Cardiac septum (tissue), 1 donor: ENCODE measurements at regions not wholly inside any gene's neighbourhood (a gene's known extent, or its start where the extent isn't known, plus 50 kb on each side); places are given as distances from the start of the nearest gene placed in this dataset.
"Not testable (repeated sequence)": the region's sequence is repeated elsewhere in the genome, so short reads cannot be mapped to it uniquely, and the experiment has no call there.

Experiments used
- DNase-seq: peaks from one replicate; pipeline ENCODE4 v3.0.0-alpha.2; 2020; ENCODE audit warnings: low spot score
- intact Hi-C: fragments of 100-400 bp; cut with DNase I; formaldehyde crosslinking; loops from one replicate; pipeline ENCODE4 v1.14.0; 2022
- donor health status: DM: no; HTN: no; CAD: no.

- intact Hi-C loops, result no loop called here
- DNase-seq, result no peak
Observed at GRCh38 chr9:29575219-29575618, 2001.9 kb upstream of the C9orf72 start.

DNA sequence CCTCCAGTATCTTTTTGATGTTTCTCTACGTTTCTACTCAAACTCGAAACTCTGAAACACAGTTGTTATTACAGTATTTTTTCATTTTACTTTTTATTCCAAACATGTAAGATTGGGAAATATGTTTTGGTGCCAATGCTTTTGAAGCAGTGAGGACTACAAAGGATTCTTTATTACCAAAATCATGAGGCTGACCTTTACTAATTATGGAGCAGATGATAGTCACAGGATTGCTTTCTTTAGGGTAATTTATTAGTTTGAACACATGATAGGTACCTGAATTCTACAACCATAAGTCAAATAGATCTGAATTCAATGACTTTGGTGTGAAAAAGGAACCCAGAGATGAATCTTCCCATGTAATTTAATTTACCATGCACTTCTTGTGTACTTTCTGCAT is 2015.1 kb upstream of the C9orf72 start:
- intact Hi-C loops, result no loop called here
- no peak for DNase-seq

GRCh38 chr9:29609282-29609681 is 2036.0 kb upstream of the C9orf72 start:
- DNase-seq, result no peak
- intact Hi-C loops, result no loop called here

DNA sequence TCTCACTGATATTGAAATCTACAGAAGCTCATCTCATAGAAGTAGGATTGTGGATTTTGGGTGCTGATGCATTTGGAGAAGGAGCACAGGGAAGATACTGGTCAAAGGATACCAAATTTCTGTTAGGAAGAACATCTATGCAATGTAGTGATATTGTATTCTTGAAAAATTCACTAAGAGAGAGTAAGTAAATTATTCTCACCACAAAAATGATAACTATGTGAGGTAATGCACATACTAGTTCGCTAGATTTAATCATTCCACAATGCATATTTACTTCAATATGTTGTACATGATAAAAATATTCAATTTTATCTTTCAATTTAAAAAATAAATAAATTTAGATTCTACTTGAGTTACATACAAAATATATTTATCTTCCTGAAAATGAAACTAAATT is 2040.5 kb upstream of the C9orf72 start:
- intact Hi-C loops, result no loop called here
- no peak for DNase-seq

GRCh38 chr9:29616844-29617243 is 2043.6 kb upstream of the C9orf72 start:
- DNase-seq, result no peak
- intact Hi-C loops, result no loop called here

GRCh38 chr9:29625292-29625731 is 2052.0 kb upstream of the C9orf72 start:
- intact Hi-C loops, result no loop called here
- no peak for DNase-seq

- intact Hi-C loops, result no loop called here
- no peak for DNase-seq
Observed at GRCh38 chr9:29625931-29626330, 2052.7 kb upstream of the C9orf72 start.

DNA sequence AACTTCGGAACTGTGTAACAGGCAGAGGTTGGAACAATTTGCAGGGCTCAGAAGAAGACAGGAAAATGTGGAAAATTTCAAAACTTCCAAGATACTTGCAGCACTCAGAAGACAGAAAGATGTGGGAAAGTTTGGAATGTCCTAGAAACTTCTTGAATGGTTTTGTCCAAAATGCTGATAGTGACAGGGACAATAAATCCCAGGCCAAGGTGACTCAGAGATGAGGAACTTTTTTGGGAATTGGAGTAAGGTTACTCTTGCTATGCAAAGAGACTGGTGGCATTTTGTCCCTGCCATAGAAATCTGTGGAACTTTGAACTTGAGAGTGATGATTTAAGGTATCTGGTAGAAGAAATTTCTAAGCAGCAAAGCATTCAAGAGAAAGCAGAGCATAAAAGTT is 2055.6 kb upstream of the C9orf72 start:
- DNase-seq, intact Hi-C loops: not testable (repeated sequence)

DNA sequence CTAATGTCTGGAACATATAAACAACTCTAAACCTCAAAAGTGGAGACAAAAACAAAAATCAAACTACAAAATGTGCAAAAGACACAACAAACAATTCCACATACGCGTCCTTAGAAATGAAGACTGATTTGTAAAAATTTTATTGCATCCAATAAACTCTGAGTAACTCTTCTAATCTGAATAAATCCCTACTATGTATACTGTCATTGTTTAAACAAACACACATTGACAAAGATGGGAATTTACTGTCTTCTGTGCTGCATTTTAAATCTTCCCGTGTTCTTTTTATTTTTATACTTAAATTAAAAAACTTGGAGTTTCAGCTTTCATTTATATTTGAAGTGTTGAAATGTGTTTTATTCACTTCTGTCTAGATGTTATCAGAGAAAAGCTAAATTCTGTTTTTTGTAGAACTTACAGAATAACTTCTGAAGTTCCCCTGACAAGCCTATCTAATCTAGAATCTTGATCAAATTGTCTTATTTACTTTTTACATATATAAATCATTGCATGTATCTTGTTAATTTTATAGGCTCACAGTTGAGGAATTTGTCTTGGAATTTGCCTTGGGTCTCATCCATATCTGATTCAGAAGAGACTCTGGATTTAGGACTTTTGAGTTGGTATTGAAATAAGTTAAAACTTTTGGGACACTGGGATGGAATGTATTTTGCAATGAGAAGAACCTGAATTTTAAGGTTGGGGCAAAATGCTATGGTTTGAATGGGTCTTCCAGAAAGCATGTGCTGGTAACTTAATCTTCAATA is 2064.4 kb upstream of the C9orf72 start:
- intact Hi-C loops, result no loop called here
- no peak for DNase-seq

- DNase-seq, result no peak
- intact Hi-C loops, result no loop called here
Observed at GRCh38 chr9:29640507-29640906, 2067.2 kb upstream of the C9orf72 start.

DNA sequence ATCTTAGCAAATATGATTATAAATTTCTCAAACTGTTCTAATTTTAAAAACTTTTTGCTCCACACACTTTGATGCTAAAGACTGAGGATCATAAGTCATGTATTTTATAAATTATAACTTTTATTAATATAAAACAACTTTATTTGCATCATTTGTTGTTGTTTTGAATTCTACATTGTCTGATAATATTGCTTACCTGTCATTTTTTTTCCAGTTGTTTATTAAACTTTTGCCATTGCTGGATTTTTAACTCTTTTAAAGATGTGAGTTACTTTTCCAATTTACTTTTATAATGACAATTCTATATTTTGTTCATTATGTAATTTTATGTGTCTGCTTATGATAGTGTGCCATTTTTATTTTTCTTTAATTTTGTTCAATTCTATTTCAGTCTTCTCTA is 2071.2 kb upstream of the C9orf72 start:
- intact Hi-C loops, result no loop called here
- DNase-seq, result no peak

DNA sequence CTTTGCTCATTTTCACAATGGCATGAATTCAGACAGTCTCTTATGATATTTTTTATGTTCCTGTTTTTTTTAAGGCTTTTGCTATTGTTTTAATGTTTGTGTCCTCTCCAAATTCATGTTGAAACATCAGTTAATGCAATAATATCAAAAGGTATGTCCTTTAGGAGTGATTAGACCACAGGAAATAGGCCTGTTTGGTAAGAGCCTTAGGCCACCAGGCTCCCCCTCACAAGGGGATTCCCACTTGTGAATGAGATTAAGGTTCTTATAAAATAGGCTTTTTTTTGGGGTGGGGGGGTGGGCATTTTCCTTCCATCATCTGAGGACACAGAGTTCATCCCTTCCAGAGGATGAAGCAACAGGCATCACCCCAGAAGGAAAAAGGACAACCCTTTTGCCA is 2074.2 kb upstream of the C9orf72 start:
- DNase-seq, result no peak
- intact Hi-C loops, result no loop called here

DNA sequence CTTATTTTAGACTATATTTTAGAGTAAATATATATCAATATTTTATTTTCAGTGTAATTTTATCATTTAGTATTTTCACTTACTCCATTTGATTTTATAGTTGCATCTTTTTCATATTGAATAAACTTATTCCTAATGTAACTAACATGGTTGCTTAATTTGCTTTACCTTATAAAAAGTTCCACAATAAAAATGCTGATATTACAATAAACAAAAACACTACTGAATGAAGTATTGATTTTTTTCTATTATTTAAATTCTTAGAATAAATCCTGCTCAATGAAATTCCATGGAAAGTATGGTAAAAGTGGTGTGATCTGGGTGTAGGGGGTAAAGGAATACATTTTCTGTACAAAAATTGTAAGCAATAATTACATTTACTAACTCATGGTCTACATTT is 2074.9 kb upstream of the C9orf72 start:
- no peak for DNase-seq
- intact Hi-C loops, result no loop called here

DNA sequence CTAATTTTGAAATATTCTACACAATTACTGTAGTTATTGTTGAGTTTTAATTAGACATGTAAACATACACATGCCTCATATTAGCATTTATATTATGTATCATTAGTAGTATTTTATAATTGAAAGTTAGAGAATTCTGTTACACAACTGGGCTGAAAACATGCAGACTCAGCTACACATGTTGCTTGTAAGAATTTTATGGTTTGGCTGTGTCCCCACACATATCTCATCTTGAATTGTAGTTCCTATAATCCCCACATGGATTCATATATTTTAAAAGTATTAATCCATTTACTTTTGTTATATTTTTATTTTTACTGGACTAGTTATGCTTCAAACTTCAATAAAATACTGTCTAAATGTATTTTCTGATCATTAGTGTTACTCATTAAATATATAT is 2075.3 kb upstream of the C9orf72 start:
- intact Hi-C loops, result no loop called here
- DNase-seq, result no peak

DNA sequence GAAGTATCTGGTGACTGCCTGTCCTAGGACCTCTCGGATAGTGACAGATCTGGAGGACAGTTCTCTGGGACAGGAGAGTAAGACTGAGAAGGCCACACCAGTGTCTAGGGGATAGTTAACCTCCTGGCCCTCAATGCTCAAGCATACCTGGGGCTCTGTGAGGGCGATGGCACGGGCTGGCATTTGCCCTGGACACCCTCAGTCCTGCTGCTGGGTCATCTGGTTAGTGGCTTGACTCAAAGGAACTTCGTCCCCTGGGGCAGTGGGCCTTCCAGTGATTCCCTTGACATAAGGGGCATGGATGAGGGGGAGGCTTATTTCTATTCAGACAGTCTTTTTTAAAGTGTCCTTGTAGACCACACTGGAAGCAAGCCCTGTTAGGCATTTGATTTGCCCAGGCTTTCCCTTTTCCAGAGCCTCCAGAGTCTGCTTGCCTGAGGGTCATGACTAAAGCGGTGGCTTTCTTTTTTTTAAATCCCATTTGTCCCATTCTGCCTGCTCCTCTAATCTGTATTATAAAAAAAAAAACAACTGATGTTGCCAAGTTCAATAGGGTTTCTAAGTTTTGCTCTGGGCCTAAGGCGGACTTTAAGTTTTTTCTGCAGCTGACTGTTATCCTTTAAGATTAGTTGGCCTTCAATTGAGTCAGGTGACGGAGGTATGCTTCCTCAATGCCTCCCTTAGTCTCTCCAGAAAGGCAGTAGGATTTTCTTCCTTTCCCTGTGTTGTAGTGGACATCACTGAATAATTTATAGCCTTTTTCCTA is 2083.5 kb upstream of the C9orf72 start:
- no peak for DNase-seq
- intact Hi-C loops, result no loop called here

DNA sequence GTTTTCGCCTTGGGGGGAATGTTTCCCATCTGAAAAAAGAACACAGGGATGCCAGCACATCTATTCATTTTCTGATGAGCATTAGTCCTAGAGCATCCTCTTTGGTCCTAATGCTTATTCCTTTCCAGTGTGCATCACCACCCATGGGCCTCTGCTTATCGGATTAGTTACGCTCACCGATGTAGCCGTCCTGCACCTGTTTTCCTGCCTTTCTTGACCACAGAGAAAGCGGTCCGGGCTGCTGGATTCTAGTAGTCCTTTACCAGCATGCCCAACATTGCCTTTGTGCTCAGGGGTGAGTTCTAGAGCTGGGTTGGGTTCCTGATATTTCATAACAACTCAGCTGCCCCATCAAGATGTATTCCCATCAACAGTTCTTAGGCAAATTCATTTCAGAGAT is 2084.5 kb upstream of the C9orf72 start:
- DNase-seq, result no peak
- intact Hi-C loops, result no loop called here

- DNase-seq, result no peak
- intact Hi-C loops, result no loop called here
Observed at GRCh38 chr9:29659014-29659413, 2085.7 kb upstream of the C9orf72 start.

GRCh38 chr9:29659736-29660135 is 2086.5 kb upstream of the C9orf72 start:
- intact Hi-C loops, result no loop called here
- DNase-seq, result no peak

DNA sequence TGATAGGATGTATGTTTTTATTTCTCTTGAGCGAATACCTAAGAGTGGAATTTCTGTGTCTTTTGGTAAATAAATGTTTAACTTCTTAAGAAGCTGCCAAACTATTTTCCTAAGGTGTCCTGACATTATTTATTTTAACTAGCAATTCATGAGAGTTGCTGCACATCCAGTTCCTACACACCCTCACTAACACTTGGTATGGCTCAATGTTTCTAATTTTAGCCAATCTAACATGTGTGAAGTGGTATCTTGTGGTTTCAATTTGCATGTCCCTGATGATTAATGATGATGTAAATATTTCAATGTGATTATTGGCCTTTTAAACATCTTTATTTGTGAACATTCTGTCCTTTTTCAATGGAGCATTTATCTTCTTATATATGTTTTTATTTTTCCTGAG is 2095.5 kb upstream of the C9orf72 start:
- DNase-seq, result no peak
- intact Hi-C loops, result no loop called here

DNA sequence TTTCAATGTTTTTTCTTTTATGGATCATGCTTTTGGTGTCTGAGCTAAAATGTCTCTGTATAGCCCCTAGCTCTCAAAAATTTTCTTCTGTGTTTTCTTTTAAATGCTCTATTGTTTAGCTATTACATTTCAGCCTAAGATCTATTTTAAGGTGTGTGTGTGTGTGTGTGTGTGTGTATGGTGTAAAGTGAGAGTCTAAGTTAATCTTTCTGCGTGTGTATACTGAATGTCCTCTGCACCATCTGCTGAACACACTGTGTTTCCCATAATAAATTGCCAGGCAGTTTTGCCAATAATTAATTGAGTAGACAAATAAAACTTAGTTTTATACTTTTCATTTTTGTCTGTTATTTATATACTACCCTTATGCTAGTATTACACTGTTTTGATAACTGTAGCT is 2096.3 kb upstream of the C9orf72 start:
- DNase-seq, result no peak
- intact Hi-C loops, result no loop called here

GRCh38 chr9:29685531-29685930 is 2112.2 kb upstream of the C9orf72 start:
- DNase-seq, result no peak
- intact Hi-C loops, result no loop called here
